Neural cell (in vitro differentiated cells): ENCODE measurements at regions not wholly inside any gene's neighbourhood (a gene's known extent, or its start where the extent isn't known, plus 50 kb on each side); places are given as distances from the start of the nearest gene placed in this dataset.

Experiments
- CTCF ChIP-seq: fragments of 450-650 bp; IDR thresholded peaks from 2 replicates; pipeline ENCODE4 v1.5.1; 2014; ENCODE audit warnings: antibody characterized with exemption, mild to moderate bottlenecking, moderate library complexity; ENCODE audit not compliant: poor library complexity, severe bottlenecking
- EP300 ChIP-seq: fragments of 450-650 bp; conservative IDR thresholded peaks from 2 replicates; pipeline ENCODE4 v1.6.1; 2014; ENCODE audit warnings: antibody characterized with exemption, mild to moderate bottlenecking, moderate library complexity; ENCODE audit not compliant: poor library complexity, severe bottlenecking
- EZH2 ChIP-seq: fragments of 200-600, 300-800 bp; shearing (Covaris generic), sonication (generic); IDR thresholded peaks from 2 replicates; pipeline ENCODE4 v1.6.1; 2014; ENCODE audit warnings: antibody characterized with exemption, low read length, borderline replicate concordance, mild to moderate bottlenecking; ENCODE audit not compliant: insufficient read depth, poor library complexity, severe bottlenecking
- POLR2AphosphoS5 ChIP-seq: IDR thresholded peaks from 2 replicates; pipeline ENCODE4 v1.6.1; 2012
- SMC3 ChIP-seq: fragments of 450-650 bp; conservative IDR thresholded peaks from 2 replicates; pipeline ENCODE4 v1.6.1; 2014; ENCODE audit warnings: antibody characterized with exemption, mild to moderate bottlenecking, moderate library complexity; ENCODE audit not compliant: poor library complexity
- TAF1 ChIP-seq: IDR thresholded peaks from 2 replicates; pipeline ENCODE4 v1.6.1; 2012; ENCODE audit warnings: low read depth
- TF ChIP-seq, protein P1 (sequence below): IDR thresholded peaks from 2 replicates; pipeline ENCODE4 v1.6.1; 2012; ENCODE audit warnings: borderline replicate concordance

- TF ChIP-seq CTCF, result no peak
- no peak for TF ChIP-seq EZH2
- no peak for TF ChIP-seq EP300
- TF ChIP-seq TAF1, result no peak
- no peak for TF ChIP-seq POLR2AphosphoS5
- TF ChIP-seq SMC3, result no peak
- TF ChIP-seq, protein P1, sequence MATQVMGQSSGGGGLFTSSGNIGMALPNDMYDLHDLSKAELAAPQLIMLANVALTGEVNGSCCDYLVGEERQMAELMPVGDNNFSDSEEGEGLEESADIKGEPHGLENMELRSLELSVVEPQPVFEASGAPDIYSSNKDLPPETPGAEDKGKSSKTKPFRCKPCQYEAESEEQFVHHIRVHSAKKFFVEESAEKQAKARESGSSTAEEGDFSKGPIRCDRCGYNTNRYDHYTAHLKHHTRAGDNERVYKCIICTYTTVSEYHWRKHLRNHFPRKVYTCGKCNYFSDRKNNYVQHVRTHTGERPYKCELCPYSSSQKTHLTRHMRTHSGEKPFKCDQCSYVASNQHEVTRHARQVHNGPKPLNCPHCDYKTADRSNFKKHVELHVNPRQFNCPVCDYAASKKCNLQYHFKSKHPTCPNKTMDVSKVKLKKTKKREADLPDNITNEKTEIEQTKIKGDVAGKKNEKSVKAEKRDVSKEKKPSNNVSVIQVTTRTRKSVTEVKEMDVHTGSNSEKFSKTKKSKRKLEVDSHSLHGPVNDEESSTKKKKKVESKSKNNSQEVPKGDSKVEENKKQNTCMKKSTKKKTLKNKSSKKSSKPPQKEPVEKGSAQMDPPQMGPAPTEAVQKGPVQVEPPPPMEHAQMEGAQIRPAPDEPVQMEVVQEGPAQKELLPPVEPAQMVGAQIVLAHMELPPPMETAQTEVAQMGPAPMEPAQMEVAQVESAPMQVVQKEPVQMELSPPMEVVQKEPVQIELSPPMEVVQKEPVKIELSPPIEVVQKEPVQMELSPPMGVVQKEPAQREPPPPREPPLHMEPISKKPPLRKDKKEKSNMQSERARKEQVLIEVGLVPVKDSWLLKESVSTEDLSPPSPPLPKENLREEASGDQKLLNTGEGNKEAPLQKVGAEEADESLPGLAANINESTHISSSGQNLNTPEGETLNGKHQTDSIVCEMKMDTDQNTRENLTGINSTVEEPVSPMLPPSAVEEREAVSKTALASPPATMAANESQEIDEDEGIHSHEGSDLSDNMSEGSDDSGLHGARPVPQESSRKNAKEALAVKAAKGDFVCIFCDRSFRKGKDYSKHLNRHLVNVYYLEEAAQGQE, result no peak
Observed at GRCh38 chr16:6644916-6645315, 687.7 kb upstream of the RBFOX1 start.
